GM19043 (cell line): ENCODE measurements at regions not wholly inside any gene's neighbourhood (a gene's known extent, or its start where the extent isn't known, plus 50 kb on each side); places are given as distances from the start of the nearest gene placed in this dataset.
"Not testable (repeated sequence)": the region's sequence is repeated elsewhere in the genome, so short reads cannot be mapped to it uniquely, and the experiment has no call there.

Experiments used
- ATAC-seq: cut with Tn5 transposase; IDR thresholded peaks from one replicate; pipeline ENCODE4 v1.9.1; 2021; ENCODE audit warnings: low read depth; ENCODE audit not compliant: unreplicated experiment

DNA sequence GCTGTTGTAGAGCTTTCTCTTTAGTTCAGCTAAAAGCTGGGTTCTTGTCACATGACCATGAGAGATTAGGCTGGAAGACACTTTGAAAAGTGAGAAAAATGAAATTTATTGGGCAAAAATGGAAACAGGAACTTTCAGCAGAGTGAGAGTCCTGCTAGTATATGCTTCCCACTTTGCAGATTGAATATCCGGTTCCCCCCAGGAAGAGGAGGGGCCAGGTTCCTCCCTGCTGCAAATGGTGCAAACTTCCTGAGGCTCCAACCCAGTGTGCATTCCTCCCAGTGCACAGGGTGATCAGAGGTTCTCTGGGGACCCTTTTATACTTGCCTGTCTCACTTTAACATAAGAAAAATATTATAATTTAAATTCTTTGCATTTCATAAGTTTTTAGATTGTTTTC lies 119.9 kb upstream of the SPIN4 start:
- no peak for ATAC-seq

- no peak for ATAC-seq
Observed at GRCh38 chrX:63470506-63470905, 119.4 kb upstream of the SPIN4 start.

- ATAC-seq = no peak
Observed at GRCh38 chrX:63466690-63467089, 115.6 kb upstream of the SPIN4 start.

- ATAC-seq = no peak
Observed at GRCh38 chrX:63458981-63459380, 107.8 kb upstream of the SPIN4 start.

DNA sequence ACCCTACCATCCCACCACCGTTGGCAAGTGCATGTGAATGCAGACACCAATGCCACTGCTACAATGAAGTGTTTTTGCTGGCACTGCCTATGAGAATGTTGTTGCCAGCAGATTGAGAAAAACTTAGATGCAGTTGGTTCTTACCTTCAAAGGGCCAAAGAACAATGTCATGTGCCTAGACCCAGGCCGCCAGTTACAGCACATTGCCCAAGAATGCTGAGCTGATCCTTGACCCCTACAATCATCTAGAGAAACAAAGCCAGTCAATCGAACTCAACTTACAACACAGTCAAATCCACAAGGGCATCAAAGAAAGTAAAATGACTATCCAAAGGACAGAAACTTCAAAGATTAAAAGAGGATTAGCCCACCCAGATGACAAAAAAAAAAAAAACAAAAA lies 102.4 kb upstream of the SPIN4 start:
- ATAC-seq = no peak

DNA sequence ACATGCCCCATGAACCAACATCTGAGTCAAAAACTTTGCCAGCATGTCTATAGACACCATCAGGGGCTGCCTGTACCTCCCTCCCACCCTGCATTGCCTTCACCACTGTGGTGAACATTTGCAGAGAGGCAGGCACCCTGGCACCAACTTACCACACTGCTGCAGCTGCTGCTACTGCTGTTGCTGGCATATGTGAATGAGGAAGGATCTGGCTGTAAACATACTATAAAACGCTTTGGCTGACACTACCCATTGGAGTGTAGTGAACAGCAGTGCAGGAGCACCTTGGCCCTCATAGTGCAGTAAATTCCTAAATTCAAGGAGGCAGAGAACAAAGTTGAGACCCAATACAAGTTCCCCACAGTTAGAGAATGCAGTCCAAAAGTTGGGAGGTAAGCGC lies 90.6 kb upstream of the SPIN4 start:
- ATAC-seq = no peak

DNA sequence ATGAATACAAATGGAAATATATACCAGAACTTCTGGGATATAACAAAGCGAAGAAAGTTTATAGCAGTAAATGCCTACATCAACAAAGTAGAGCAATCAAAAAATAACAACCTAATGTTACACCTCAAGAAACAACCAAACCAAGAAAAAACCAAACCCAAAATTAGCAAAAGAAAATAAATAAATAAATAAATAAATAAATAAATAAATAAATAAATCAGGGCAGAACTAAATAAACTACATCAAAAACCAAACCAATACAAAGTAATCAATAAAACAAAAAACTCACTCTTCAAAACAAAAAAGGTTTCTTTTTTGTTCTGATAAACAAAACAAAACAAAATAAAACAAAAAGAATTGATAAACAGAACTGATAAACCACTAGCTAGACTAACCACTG lies 88.4 kb upstream of the SPIN4 start:
- no peak for ATAC-seq

DNA sequence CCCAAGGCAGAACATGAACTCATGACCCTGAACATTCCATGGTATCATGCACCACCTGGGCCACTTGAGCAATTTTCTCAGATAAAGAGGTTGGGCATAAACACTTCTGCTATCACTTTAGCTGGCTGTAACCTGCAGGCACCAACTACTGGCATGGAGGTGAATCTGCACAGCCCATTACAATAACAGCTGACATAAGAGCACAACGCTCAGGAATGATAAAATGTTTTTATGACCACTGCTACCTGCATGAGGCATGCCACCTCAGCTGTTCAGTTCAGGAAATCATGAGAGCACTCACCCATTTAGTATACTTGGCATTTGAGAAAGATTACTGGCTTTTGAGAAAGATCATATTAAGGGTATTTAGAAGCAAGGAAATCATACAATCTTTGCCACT lies 85.7 kb upstream of the SPIN4 start:
- ATAC-seq = no peak

- ATAC-seq = no peak
Observed at GRCh38 chrX:63434665-63435064, 83.5 kb upstream of the SPIN4 start.

DNA sequence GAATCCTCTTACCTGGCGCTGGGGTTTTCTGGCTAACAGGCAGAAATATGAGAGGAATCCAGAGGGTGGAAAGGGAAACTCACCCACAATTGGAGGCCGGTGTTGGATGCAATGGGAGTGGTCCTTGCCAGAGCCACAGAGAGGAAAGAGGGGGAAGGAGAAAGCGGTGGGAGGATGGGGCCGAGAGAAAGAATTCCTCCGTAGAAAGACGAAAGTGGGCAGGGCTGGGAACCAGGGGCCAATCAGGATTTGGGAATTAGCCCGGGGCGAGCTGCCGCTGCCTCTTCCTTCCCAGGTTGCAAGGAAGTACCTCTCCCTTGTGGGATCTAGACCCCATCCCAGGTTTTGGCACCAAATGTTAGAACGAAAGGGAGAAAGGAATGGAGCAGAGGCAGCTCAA lies 83.1 kb upstream of the SPIN4 start:
- ATAC-seq = no peak

DNA sequence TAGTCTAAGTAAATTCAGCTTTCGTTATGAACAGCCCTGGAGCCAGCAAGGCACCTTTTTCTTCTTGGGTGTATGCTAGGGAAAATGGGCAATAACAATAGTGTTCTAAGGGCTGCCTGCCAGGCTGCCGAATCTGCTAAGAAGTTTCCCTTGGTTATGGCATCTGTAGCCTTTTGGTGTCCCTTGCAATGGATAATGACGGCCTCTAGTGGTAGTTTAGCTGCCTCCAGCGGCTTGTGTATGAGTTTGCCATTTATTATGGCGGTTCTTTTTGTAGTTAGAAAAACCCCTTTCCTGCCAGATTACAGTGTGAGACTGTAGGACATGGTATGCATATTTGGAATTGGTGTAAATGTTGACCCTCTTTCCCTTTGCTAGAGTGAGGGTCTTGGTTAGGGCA lies 78.9 kb upstream of the SPIN4 start:
- ATAC-seq = no peak

- ATAC-seq = no peak
Observed at GRCh38 chrX:63428348-63428747, 77.2 kb upstream of the SPIN4 start.

GRCh38 chrX:63426519-63426918 lies 75.4 kb upstream of the SPIN4 start:
- ATAC-seq = no peak

DNA sequence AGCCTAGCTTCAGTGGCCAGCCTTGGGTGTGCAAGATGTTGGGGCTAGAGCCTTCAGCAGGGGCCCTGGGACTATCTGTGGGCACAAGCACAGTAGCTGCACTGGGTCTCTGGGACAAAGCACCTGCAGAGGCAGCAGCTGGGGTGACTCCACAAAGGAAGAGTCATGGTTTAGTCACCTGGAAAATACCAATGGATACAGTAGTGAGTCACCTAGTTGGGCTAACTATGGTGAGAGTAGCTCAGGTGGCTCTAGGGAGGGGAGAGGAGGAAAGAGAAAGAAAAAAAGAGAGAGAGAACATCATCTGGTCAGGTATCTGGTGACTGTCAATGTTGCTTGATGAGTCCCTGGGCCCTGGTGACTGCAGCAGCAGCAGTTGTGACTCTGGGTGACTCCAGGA lies 72.9 kb upstream of the SPIN4 start:
- no peak for ATAC-seq

GRCh38 chrX:63421411-63421810 lies 70.3 kb upstream of the SPIN4 start:
- ATAC-seq = no peak

DNA sequence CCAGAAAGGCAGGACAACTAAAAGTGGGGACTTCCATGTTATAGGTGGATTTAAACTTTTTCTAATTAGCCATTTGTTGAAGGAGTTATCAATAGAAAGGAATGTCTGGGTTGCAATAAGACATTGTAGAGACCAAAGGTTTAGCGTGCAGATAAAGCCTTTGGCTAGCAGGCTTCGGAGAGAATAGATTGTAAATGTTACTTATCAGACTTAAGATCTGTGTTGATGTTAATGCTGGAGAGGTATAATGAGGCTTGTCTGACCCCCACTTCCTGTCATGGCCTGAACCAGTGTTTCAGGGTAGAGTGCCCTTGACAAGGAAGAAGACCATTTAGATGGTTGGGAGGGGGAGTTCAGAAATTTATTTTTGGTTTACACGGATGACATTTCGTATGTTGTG lies 67.1 kb upstream of the SPIN4 start:
- no peak for ATAC-seq

GRCh38 chrX:63417649-63418048 lies 66.5 kb upstream of the SPIN4 start:
- ATAC-seq = no peak

- not testable (repeated sequence) for ATAC-seq
Observed at GRCh38 chrX:63409934-63410333, 58.8 kb upstream of the SPIN4 start.

DNA sequence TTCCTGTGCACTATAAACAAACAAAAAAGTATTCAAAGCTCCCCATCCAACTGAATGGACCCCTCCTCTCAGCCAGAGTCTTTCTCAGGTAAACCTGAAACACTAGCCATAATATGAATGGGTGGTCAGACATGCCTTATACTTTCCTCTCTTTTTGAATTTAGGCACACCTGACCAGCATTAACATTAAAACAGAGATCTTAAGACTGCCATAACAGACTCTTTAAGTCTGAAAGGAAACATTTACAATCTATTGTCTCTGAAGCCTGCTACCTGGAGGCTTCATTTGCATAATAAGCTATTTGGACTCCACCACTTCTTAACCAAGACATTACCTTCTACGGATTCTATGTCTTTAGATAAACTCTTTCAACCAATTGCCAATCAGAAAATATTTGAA lies 56.9 kb upstream of the SPIN4 start:
- ATAC-seq = no peak

GRCh38 chrX:63404332-63404731 lies 53.2 kb upstream of the SPIN4 start:
- no peak for ATAC-seq

GRCh38 chrX:63402106-63402505 lies 51.0 kb upstream of the SPIN4 start:
- no peak for ATAC-seq
